ENCODE measurements at regions not wholly inside any gene's neighbourhood (a gene's known extent, or its start where the extent isn't known, plus 50 kb on each side); places are given as distances from the start of the nearest gene placed in this dataset.

GRCh38 chr3:74542441-74542840, 72.0 kb downstream of the CNTN3 start:
- no peak overlapping the region for H3K56ac ChIP-seq (ENCODE audit: insufficient read length, low read depth, low read length)
- Mint-ChIP-seq H3K9me3 (no peaks in the 10 kb centered on the region), H3K36me3 (ENCODE audit: insufficient read depth in 1 of 3, low read depth in 3 of 3) (no peaks in the 10 kb centered on the region), H3K4me3 (no peak overlapping the region), H3K27ac (no peak overlapping the region), H3K4me1 (no peaks in the 10 kb centered on the region), H3K27me3 (ENCODE audit: low read depth) (no peaks in the 10 kb centered on the region; the same call in 1 of the 2 replicates)
- H4K91ac ChIP-seq (ENCODE audit: insufficient read length, low read depth, low read length): no peak overlapping the region
- no peak overlapping the region for H4K8ac ChIP-seq (replicated peaks; ENCODE audit: insufficient read length, low read depth, low read length)
- no peak overlapping the region for H2BK120ac ChIP-seq (ENCODE audit: low read depth, low read length, poor library complexity, severe bottlenecking)
- H2BK15ac ChIP-seq (ENCODE audit: low read depth, low read length): no peak overlapping the region
- H3K27me3 ChIP-seq (ENCODE audit: insufficient read depth, low read length): no peaks in the 10 kb centered on the region
- no peak overlapping the region for H3K27ac ChIP-seq (ENCODE audit: insufficient read length, low read depth, low read length)
- no peak overlapping the region for H2AFZ ChIP-seq (ENCODE audit: low read length)
- no peaks in the 10 kb centered on the region for H4K20me1 ChIP-seq (ENCODE audit: control insufficient read depth, insufficient read depth, insufficient read length)
- H2BK5ac ChIP-seq (ENCODE audit: insufficient read length, low read length): no peak overlapping the region
- H3K4me1 ChIP-seq (ENCODE audit: insufficient read depth, low read length): no peaks in the 10 kb centered on the region
- no peak overlapping the region for H3K23ac ChIP-seq (ENCODE audit: insufficient read length, low read depth, low read length)
- H3K23me2 ChIP-seq (ENCODE audit: insufficient read length, low read depth, low read length, poor library complexity, severe bottlenecking): no peaks in the 10 kb centered on the region
- H2BK20ac ChIP-seq (ENCODE audit: low read depth, low read length, poor library complexity, severe bottlenecking): no peak overlapping the region
- no peak overlapping the region for H2BK12ac ChIP-seq (ENCODE audit: insufficient read length, low read depth, low read length)
- H3K18ac ChIP-seq (ENCODE audit: insufficient read length, low read depth, low read length): no peak overlapping the region
- H3K9ac ChIP-seq (ENCODE audit: extremely low read depth, insufficient read length, low read length): no peak overlapping the region
- no peak overlapping the region for H3K4me2 ChIP-seq (ENCODE audit: insufficient read depth, insufficient read length, low read length)
- WGBS (ENCODE audit: extremely low coverage, insufficient read length, low lambda C conversion rate): no CpG with 5 or more reads among the region's 2 CpGs
- no peaks in the 10 kb centered on the region for H3K9me3 ChIP-seq (ENCODE audit: control insufficient read depth, low read depth, low read length)
- DNase-seq: no peak
- no peaks in the 10 kb centered on the region for H3K79me2 ChIP-seq (ENCODE audit: insufficient read depth, low read length)
- no peak overlapping the region for H4K5ac ChIP-seq (ENCODE audit: insufficient read length, low read depth, low read length)
- H3K4ac ChIP-seq (ENCODE audit: low read depth, low read length): no peak overlapping the region
- no peaks in the 10 kb centered on the region for H3K79me1 ChIP-seq (ENCODE audit: insufficient read depth, low read depth, low read length, poor library complexity, severe bottlenecking)
- no peak for TF ChIP-seq CTCF (conservative IDR thresholded peaks at IDR 0.05)
- no peak overlapping the region for H2AK5ac ChIP-seq (ENCODE audit: insufficient read length, low read length)
- H3T11ph ChIP-seq (ENCODE audit: low read length): no peak overlapping the region
- no peak overlapping the region for H3K14ac ChIP-seq (ENCODE audit: insufficient read depth, low read length)

Data from H9 (cell line).